GM08714 (cell line): ENCODE measurements at regions not wholly inside any gene's neighbourhood (a gene's known extent, or its start where the extent isn't known, plus 50 kb on each side); places are given as distances from the start of the nearest gene placed in this dataset.

Source experiments
- H3K4me3 ChIP-seq: fragments of 200-500 bp; sonication (Bioruptor generic); 2 replicates; pipeline ENCODE4 v1.5.1; 2014; ENCODE audit warnings: mild to moderate bottlenecking, low read length, inconsistent platforms
- ZNF274 ChIP-seq: IDR thresholded peaks from 2 replicates; pipeline ENCODE4 v1.6.1; 2012; ENCODE audit warnings: mild to moderate bottlenecking, low read depth, low read length

GRCh38 chr5:133702791-133703770 lies 90.7 kb upstream of the FSTL4 start:
- H3K4me3 ChIP-seq = no peak overlapping the region
- TF ChIP-seq ZNF274 = no peak

- no peak for TF ChIP-seq ZNF274
- no peak overlapping the region for H3K4me3 ChIP-seq
These were observed 89.5 kb upstream of the FSTL4 start for GRCh38 chr5:133701871-133702270.

- TF ChIP-seq ZNF274 = no peak
- no peak overlapping the region for H3K4me3 ChIP-seq
These were observed 87.9 kb upstream of the FSTL4 start for GRCh38 chr5:133700251-133700650.

GRCh38 chr5:133698646-133699526 lies 86.5 kb upstream of the FSTL4 start:
- no peak overlapping the region for H3K4me3 ChIP-seq
- no peak for TF ChIP-seq ZNF274

- H3K4me3 ChIP-seq = no peak overlapping the region
- TF ChIP-seq ZNF274 = no peak
These were observed 85.9 kb upstream of the FSTL4 start for GRCh38 chr5:133698259-133698554.

GRCh38 chr5:133697536-133698258 lies 85.4 kb upstream of the FSTL4 start:
- TF ChIP-seq ZNF274 = no peak
- no peak overlapping the region for H3K4me3 ChIP-seq

GRCh38 chr5:133696782-133697507 lies 84.6 kb upstream of the FSTL4 start:
- no peak overlapping the region for H3K4me3 ChIP-seq
- no peak for TF ChIP-seq ZNF274

GRCh38 chr5:133696006-133696584 lies 83.8 kb upstream of the FSTL4 start:
- no peak overlapping the region for H3K4me3 ChIP-seq

GRCh38 chr5:133694181-133694831 lies 82.0 kb upstream of the FSTL4 start:
- H3K4me3 ChIP-seq = no peak overlapping the region
- no peak for TF ChIP-seq ZNF274

More at GRCh38 chr5:133696006-133696584, 83.8 kb upstream of the FSTL4 start:
- no peak for TF ChIP-seq ZNF274

- no peak overlapping the region for H3K4me3 ChIP-seq
- no peak for TF ChIP-seq ZNF274
These were observed 79.1 kb upstream of the FSTL4 start for GRCh38 chr5:133691448-133691847.

GRCh38 chr5:133690746-133691145 lies 78.4 kb upstream of the FSTL4 start:
- no peak overlapping the region for H3K4me3 ChIP-seq
- no peak for TF ChIP-seq ZNF274

GRCh38 chr5:133688391-133688790 lies 76.0 kb upstream of the FSTL4 start:
- no peak overlapping the region for H3K4me3 ChIP-seq
- no peak for TF ChIP-seq ZNF274
